HG03039 (cell line): ENCODE measurements at regions not wholly inside any gene's neighbourhood (a gene's known extent, or its start where the extent isn't known, plus 50 kb on each side); places are given as distances from the start of the nearest gene placed in this dataset.

Experiments
- ATAC-seq: cut with Tn5 transposase; IDR thresholded peaks from one replicate; pipeline ENCODE4 v1.9.1; 2021; ENCODE audit warnings: mild to moderate bottlenecking, moderate library complexity; ENCODE audit not compliant: unreplicated experiment

- ATAC-seq, result no peak
Observed at GRCh38 chr3:99502871-99503270, 135.5 kb upstream of the COL8A1 start.

DNA sequence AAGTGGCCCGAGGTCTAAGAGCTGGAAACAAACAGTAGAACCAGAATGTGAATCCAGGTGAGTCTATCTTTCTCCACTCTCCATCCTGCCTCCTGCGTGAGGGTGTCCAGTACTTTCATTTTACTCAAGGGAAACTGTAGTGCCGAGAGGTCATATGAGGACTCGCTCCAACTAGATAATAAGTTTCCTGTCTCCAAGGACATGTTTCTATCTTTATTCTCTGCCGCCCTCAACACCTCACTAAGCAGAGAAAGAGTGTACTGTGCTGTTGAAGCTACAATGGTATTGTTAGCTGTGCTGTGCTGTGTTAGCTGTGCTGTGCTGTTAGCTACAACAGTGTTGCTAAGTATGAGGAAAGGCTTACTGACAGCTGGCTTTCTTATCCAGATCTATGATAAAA lies 137.9 kb upstream of the COL8A1 start:
- ATAC-seq, result no peak

- no peak for ATAC-seq
Observed at GRCh38 chr3:99499235-99500158, 138.9 kb upstream of the COL8A1 start.

DNA sequence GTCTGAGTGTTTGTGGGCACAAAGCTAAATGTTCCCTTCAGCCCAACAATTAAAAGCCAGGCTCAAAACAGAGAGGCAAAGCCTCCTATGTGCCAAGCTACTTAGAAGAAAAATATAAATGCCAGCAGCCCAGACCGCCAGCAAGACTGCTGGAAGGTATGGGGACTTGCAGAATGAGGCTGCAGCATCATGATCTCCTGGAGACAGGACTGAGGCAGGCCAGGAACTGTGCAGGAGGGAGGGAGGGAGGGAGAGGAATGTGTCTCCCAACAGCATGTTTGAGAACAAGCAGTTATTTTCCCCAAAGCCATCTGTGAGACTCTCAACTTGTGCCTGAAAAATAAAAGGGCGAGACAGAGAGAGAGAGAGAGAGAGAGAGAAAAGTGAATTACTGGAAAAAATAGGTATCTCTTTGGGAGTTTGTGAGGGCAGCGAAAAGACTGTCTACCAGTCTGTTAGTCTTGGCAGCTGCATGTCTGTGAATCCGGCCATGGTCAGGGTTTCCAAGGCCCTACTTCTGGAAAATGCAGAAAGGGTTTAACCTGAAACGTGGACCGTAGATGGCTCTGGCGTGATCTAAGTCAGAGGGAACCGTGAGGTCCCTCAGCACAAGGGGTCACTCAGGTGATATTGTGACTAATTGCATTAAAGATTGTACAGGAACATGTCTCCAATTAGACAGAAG lies 139.7 kb upstream of the COL8A1 start:
- ATAC-seq, result no peak

GRCh38 chr3:99487894-99488293 lies 150.5 kb upstream of the COL8A1 start:
- ATAC-seq, result no peak

- ATAC-seq, result no peak
Observed at GRCh38 chr3:99485286-99485685, 153.1 kb upstream of the COL8A1 start.

DNA sequence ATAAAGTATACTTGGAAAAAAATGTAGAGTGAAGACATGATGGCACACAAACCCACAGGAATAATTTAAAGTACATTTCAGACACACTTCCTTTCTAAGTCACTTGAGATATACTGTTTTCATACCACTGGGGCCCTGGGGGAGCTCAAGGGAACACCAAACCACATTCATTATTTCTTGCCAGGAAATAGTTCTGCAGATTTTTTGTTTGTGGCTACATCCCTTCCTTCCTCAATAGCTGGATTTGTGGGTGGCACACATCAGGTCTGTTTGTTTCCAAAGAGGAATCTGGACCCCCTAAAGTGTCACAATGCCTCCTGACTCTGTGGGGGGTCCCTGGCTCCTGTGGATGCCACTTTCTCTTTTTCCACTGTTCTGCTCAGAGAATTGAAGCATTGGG lies 153.5 kb upstream of the COL8A1 start:
- no peak for ATAC-seq

DNA sequence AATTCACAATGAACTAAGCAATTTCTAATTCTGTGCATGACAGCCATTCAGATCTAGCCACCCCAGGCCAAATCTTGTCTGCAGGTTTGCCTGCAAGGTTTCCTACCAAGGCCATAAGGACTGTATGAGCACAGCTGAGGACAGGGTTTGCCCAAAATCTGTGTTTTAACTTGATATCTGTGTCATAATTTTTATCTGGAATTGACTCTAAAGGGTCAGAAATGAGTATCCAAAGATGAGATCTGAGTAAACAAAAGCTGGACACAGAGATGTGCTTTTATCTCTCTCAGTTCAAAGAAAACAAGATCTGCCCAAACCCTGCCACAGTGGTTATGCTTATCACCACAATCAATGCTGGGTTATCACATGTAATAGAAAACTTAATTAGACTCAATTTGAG lies 154.6 kb upstream of the COL8A1 start:
- no peak for ATAC-seq

DNA sequence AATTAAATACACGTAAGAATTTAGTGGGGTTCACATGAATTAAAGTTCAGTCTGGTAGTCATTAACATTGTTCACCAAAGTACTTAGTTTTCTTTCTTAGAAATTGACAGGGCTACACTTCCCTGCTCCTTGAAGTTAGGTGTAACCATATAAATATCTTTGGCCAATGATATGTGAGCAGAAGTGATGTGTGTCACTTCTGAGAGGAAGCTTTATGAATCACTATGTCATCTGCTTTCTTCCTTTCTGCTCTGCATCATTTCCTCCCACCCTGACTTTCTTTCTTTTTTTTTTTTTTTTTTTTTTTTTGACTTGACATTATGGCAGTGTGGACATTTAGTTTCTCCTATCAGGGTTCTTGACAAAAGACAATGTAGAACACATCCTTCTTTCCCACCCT lies 156.2 kb upstream of the COL8A1 start:
- ATAC-seq, result no peak

DNA sequence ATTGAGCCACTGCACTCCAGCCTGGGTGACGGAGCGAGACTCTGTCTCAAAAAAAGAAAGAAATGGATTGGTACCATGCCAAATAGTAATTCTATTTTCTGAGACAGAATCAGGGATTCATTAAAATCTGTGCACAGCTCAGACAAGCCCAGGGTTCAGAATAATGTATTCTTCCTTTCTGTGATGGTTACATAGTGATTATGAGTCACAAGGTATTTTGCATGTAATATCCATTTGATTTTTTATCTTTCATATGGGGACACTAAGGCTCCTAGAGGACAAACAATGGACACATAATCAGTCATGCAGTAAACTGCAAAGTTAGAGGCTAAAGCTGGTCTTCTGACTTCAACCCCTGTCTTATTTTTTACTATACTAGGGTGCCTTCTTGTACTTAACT lies 156.8 kb upstream of the COL8A1 start:
- no peak for ATAC-seq

- no peak for ATAC-seq
Observed at GRCh38 chr3:99479768-99480167, 158.6 kb upstream of the COL8A1 start.

DNA sequence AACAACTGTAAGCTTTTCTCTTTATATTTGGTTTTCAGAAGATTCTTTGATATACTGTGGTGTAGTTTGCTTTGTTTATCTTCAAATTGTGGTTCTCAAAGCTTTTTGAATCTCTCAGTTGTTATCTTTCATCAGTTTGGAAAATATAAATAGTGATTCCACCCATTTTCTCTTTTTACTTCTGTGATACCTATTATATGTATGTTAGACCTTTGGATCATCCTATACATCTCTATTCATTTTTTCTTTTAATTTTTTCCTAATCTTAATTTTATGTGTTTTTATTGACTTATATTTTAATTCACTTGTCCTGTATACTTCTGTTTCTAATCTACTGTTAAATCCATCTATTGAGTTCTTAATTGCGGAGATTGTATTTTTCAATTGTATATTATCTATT lies 160.7 kb upstream of the COL8A1 start:
- ATAC-seq, result no peak

DNA sequence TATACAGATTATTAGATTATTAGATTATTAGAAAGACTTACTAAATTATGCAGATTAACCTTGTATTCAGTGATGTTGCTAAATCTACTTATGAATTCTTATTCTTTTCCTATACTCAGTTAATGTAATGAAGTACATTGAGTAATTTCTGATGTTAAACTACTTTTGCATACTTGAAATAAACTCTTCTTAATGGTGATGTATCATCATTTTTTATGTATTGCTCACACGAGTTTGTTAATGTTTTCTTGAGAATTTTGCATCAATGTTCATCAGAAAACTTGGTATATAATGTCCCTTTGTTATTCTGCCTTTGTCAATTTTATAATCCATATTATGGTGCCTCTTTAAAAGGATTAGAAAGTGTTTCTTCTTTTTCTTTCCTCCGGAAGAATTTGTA lies 163.2 kb upstream of the COL8A1 start:
- no peak for ATAC-seq

GRCh38 chr3:99474776-99475175 lies 163.6 kb upstream of the COL8A1 start:
- ATAC-seq, result no peak

GRCh38 chr3:99473321-99473751 lies 165.1 kb upstream of the COL8A1 start:
- no peak for ATAC-seq

DNA sequence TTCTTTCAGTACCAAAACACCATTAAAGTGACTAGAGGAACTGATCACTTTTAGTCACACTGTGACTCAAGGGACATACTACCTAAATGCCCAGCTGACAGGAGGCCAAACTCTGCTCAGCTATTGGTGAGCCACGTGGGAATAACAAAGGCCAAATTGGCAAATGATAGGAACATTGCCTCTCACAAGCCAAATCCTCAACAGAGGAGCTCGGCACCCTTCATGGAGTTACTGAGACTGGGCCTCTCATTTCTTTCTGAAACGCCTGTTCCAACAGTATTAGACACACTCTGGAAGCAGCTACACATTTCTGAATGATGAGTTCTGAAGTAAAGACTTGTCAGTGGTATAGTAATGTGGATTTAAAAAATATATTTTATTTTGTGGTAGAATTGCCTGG lies 166.0 kb upstream of the COL8A1 start:
- ATAC-seq, result no peak

DNA sequence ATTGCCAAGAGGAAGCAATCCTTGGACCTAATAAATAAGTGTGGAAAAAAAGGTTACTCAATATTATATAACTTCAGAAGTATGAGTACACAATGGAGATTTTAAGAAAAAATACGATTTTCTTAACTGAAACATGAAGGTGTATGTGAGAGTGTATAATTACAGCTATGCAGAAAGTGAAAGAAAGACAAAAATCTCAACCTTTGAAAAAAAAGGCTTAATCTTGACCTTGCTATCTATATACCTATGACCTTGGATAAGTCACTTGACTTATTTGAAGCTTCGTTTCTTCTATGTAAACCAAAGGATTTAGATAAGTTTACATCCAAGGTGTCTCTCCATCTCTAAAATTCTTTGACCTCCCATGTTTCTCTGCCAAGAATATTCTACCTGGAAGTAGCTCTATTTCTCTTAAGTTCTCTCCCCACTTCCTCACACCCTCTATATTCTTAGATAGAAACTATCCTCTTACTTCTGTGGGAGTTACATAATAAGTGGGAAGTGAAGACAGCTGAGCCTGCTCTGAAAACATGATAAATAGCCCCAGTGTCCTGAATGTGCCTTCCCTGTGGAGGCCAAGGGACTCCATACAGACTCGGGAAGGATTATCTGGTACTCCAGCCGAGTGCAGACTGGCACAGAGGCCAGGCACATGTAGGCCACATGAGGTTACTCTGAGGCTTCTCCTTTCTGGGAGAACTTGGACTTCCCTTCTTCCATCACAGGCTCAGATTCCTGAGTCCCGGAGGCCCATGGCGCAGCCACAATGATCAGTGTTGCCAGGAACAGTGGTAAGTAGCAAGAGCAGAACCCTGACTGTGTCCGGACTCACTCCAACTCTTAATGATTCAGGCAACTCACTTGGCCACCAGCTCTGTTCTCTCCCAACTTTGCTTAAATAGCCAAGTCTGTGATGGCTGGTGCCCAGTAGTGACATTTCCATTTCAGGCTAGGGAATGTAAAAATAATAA lies 166.8 kb upstream of the COL8A1 start:
- ATAC-seq, result no peak

DNA sequence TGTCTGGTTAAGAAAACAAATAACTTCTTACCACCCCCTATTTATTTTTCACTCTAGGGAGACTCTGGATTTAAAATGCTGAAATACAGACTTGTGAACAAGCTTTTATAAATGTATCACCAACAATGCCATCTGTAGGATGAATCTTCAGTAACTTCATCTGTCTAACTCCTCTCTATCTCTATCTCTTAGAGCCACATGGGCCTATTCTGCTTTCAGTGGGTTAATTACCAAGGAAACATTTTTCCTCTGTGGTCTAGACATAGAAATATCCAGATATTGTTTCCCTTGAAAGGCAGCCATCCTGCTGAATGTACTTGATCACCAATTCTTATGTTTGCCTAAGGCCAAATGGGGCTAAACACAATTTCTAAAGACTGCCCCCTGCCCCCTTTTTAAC lies 167.6 kb upstream of the COL8A1 start:
- no peak for ATAC-seq

DNA sequence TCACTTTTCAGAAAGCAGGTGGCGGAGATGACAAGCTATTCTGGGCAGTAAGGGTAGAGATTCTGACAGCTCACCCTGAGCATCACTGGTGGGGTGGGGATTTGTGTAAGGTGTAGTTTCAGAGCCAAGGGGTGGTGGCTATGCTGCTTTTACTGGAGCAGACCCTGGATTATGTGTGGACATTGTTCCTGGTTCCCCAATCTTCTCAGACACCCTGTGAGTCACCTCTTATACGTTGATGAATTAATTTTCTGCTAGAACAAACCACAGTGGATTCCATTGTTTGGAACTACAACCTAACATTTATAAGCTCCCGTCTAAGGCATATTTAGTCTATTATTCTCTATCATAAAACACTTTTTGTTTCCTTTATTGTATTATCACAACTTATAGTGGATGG lies 169.5 kb upstream of the COL8A1 start:
- no peak for ATAC-seq

DNA sequence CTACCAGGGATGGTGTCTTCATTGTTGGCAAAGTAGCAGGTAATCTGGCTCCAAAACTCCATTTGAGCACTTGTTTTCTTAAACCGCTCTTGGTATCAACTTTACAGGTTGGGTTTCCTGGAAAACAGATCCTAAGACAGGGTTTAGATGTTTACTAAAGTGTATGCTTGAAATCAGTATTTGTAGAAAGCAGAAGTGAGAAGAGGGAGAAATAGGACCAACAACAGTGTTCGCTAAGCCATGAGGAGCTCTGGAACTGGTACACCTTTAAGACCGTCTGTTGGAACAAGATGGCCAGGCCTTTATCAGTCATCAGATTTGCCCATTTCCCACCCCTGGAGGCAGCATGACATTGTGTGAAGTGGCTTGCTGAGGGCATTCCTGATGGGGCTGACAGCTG lies 171.0 kb upstream of the COL8A1 start:
- no peak for ATAC-seq

GRCh38 chr3:99466331-99466730 lies 172.1 kb upstream of the COL8A1 start:
- ATAC-seq, result no peak
